Fibroblast of the aortic adventitia (primary cell): ENCODE measurements at regions not wholly inside any gene's neighbourhood (a gene's known extent, or its start where the extent isn't known, plus 50 kb on each side); places are given as distances from the start of the nearest gene placed in this dataset.

Experiments
- DNase-seq: peaks from one replicate; pipeline ENCODE4 v3.0.0-alpha.2; 2010; ENCODE audit warnings: low read depth
- H3K4me3 ChIP-seq: 2 replicates; pipeline ENCODE4 v1.5.1; 2011; ENCODE audit warnings: low read depth, mild to moderate bottlenecking, control low read depth, low read length, moderate library complexity
- CTCF ChIP-seq: IDR thresholded peaks from 2 replicates; pipeline ENCODE4 v1.5.1; 2011; ENCODE audit warnings: mild to moderate bottlenecking, low read length, control low read depth, inconsistent platforms; ENCODE audit not compliant: insufficient read depth

- no peak for TF ChIP-seq CTCF
- H3K4me3 ChIP-seq: no peak overlapping the region
- DNase-seq: no peak
Observed at GRCh38 chr13:107003911-107004310, 436.0 kb upstream of the ARGLU1 start.

DNA sequence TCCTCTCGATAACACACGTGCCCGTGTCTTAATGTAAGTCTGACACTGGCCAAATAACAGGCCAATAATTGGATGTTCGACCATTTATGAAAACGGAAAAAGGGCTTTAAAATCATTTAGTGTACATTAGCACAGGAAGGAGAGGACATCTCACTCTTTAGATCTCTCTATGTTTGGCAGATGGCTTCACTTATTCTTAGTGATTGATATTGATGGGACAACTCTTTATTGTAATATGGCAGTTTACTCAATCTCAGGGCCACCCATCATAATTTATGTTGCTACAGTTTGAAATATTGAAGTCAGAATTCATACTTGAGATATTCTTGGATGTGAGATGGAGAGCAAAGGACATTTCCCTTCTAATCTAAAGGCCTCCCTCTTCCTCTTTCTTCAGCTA is 430.7 kb upstream of the ARGLU1 start:
- no peak overlapping the region for H3K4me3 ChIP-seq
- TF ChIP-seq CTCF: no peak
- no peak for DNase-seq

DNA sequence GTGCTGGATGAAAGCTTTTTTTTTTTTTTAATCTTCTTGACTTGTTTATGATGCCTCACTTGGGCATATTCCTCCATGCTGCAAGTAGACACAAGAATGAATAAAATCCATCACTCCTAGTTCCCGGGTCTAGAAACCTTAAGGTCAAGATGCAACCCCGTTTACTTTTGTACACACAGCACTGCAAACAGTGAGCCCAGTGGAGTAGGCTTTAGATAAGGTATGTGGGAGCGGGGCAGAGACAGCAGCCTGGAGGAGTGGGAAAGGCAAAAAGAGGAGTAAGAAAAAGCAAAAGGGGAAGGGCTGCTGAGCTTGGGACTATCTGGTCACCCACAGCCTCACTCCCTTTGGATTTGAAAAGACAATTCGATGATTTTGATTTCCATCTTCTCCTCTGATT is 429.8 kb upstream of the ARGLU1 start:
- DNase-seq: no peak
- TF ChIP-seq CTCF: no peak
- H3K4me3 ChIP-seq: no peak overlapping the region

GRCh38 chr13:106996867-106997618 is 429.1 kb upstream of the ARGLU1 start:
- no peak for TF ChIP-seq CTCF
- H3K4me3 ChIP-seq: no peak overlapping the region
- DNase-seq: no peak

- no peak for TF ChIP-seq CTCF
- H3K4me3 ChIP-seq: no peak overlapping the region
- DNase-seq: no peak
Observed at GRCh38 chr13:106990594-106990993, 422.7 kb upstream of the ARGLU1 start.

DNA sequence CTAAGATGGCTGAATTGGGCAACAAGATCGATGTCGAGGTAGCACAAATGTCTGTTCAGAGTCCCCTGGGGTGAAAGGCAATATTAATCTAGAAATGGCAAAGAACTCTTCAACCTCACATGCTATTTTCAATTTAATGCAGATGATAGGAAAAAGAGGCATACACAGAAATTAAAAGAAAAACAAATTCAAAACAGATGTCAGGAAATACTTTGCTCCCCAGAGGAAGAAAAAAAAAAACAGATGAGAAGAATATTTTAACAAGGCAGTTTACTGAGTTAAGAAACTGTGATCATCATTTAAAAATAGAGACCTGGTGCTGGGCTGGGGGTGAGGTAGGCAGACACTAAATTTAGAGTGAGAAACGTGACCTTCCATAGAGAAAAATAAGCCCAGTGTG is 421.9 kb upstream of the ARGLU1 start:
- TF ChIP-seq CTCF: no peak
- no peak overlapping the region for H3K4me3 ChIP-seq
- no peak for DNase-seq

- no peak for TF ChIP-seq CTCF
- no peak for DNase-seq
- H3K4me3 ChIP-seq: no peak overlapping the region
Observed at GRCh38 chr13:106987427-106987785, 419.5 kb upstream of the ARGLU1 start.
